C1 segment of cervical spinal cord (tissue), 14 donors: ENCODE measurements at regions not wholly inside any gene's neighbourhood (a gene's known extent, or its start where the extent isn't known, plus 50 kb on each side); places are given as distances from the start of the nearest gene placed in this dataset.

ENCODE experiments used
- DNase-seq, 14 donors: peaks; one replicate each; lab custom pipeline; 2025; lab: John Stamatoyannopoulos, UW

- DNase-seq: no peak
Observed at GRCh38 chr17:52751051-52751450, 592.5 kb upstream of the CA10 start.

GRCh38 chr17:52744179-52744578, 585.7 kb upstream of the CA10 start:
- no peak for DNase-seq

- no peak for DNase-seq
Observed at GRCh38 chr17:52740006-52740405, 581.5 kb upstream of the CA10 start.

GRCh38 chr17:52738791-52739190, 580.3 kb upstream of the CA10 start:
- DNase-seq: no peak

DNA sequence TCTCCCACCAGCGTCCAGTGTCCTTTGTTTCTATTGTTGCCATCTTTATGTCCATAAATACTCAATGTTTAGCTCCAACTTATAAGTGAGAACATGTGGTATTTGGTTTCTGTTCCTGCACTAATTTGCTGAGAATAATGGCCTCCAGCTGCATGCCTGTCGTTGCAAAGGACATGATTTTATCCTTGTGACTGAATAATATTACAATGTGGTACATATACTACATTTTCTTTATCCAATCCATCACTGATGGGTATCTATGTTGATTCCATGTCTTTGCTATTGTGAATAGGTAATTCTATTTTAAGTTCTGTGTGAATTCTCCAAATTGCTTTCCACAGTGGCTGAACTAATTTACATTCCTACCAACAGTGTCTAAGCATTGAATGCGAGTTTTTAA, 578.6 kb upstream of the CA10 start:
- no peak for DNase-seq

DNA sequence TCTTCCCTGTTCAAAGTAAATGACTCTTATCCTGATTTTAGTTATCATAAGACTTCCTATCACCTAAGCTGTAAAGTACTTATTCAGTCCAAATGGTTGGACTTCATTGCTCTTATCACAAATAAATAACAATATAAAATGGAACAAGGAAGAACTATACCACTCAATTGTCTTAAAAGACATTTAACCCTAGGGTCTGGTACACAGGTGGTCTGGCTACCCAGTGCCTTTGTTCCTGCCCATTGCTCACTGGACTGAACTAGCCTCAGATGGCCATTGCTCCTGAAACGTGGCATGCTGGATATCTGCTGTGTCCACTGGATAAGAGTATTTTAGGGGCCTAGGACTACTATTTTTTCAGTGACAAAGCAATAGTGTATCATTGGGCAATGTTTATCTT, 574.3 kb upstream of the CA10 start:
- DNase-seq: no peak

DNA sequence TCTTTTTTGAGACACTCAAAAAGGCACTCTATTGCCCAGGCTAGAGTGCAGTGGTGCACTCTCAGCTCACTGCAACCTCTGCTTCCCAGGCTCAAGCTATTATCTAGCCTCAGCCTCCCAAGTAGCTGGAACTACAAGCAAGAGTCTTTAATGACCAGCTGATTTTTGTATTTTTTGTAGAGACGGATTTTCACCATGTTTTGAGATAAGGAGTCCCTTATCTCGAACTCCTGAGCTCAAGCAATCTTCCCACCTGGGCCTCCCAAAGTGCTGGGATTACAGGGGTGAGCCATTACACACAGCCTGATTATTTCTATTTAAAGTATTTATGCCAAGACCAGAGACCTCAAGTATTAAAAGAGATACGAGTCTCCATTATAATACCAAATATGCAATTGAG, 566.1 kb upstream of the CA10 start:
- DNase-seq: no peak

- DNase-seq: no peak
Observed at GRCh38 chr17:52721910-52722309, 563.4 kb upstream of the CA10 start.

GRCh38 chr17:52710363-52710901, 551.9 kb upstream of the CA10 start:
- DNase-seq: no peak

DNA sequence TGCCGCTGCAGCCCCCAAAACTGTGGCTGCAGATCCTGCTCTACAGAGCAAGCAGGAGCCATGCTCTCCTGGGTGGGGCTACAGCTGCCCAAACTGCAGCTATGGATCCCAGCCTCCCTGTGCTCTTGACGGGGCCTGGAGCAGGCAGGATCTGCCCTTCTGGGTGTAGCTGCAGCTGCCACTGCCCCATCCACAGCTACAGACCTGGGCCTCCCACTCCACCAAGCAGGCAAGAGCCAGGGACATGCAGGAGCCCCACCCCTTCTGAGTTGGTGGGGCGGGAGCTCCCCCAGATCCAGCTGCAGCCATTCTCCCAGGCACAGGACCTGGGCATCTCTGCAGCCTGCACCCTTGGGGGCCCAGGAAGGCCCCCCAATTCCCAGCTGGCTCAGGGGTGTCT, 551.2 kb upstream of the CA10 start:
- DNase-seq: no peak

DNA sequence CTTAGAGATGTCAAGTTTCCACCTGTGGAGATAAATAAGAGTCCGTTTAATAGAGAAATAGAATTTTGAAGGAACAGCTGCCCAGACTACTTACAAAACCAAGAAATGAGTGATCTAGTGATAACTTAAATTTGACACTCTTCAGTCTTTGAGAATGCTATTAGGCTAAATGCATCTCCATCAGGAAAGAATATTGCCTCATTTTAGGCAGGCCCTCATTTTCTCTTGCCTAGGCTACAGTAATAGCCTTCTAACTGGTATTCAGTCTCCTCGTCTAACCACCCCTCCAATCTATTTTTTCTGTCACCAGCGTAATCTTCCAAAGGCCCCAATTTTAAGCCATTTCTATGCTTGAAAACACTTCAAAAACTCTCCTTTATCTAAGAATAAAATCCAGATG, 537.8 kb upstream of the CA10 start:
- DNase-seq: no peak

DNA sequence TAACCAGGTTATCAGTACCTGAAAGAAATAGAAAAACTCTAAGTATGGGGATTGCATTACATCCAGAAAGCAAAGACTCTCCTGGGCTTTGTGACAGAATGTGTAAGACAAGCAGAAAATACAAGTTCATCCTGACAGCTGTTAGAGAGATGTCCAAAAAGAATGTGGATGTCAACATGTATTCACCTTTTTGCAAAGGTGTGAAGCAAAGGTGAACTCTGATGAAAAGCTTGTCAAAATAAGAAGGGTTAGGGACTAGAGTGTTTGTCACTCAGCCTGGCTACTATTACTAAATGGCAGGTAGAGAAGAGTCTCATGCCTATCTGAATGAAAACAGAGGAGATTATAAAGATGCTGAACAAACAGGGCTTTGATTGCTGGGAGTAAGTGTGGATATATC, 527.6 kb upstream of the CA10 start:
- DNase-seq: no peak

DNA sequence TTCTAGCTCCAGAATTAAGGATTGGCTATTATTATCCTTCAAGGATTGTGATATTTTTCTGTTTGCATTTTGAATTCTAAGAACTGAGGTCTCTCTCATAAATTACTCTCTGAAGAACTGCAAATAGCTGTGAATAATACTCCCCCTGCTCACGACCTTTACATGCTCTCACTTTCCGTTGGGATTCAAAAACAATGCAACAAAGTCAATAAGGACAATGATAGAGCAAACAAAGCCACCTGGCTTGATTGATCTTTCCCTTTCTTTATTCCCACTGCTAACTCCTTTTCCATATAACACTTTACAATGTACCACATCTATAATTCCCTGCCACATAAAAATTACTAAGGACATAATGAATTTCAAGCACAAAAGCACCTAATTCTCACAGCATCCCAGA, 523.0 kb upstream of the CA10 start:
- no peak for DNase-seq

DNA sequence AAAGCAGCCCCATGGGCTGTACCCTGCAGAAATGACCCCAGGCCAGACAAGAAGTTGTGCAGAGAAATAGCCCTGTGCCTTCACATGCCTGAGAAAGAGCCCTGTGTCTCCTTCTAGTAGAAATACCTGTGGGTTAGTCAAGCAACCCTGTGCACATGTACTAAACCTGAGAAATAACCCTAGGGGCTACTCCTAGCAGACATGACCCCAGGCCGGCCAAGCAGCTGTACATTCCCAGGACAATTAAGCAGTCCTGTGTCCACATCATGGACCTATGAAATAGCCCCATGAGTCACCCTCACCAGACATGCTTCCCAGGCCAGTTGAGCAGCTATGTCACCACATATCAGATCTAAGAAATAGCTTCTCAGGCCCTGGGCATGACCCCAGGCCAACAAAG, 519.7 kb upstream of the CA10 start:
- no peak for DNase-seq

- no peak for DNase-seq
Observed at GRCh38 chr17:52674686-52675085, 516.2 kb upstream of the CA10 start.

DNA sequence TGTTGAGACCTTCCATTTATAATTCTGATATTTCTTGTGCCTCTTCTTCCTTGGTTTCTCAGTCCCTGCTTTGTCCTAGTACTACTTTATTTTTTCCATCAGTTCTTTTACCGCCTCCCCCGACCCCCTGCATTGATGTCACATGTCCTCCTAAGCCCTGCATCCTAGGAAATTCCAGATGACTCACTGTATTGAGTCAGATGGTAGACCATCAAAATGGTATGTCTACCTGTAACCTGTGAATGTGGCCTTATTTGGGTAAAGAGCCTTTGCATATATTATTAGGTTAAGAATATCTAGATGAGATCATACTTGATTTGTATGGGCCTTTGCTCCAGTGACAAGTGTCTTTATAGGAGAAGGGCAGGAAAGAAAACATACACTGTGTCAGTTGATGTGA, 515.3 kb upstream of the CA10 start:
- no peak for DNase-seq

DNA sequence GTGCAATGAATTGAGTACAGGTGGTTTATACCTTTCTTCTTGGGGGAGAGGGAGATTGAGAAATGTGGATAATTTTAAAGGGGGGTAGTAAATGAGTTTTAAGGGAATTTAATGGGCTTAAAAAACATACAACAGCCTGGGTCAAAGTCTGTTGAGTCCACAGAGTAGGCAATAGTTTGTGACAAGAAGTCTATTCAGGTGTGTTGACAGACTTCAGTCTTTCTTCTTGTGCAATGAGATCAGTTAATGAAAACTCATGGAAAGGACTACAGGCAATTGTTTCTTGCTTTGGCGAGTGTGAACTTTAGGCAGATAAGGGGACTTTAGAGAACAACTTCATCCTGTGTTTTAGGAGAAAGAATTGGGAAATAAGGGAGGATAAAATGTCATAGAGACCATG, 507.8 kb upstream of the CA10 start:
- DNase-seq: no peak

- DNase-seq: no peak
Observed at GRCh38 chr17:52660692-52661091, 502.2 kb upstream of the CA10 start.

- no peak for DNase-seq
Observed at GRCh38 chr17:52653014-52653413, 494.5 kb upstream of the CA10 start.

DNA sequence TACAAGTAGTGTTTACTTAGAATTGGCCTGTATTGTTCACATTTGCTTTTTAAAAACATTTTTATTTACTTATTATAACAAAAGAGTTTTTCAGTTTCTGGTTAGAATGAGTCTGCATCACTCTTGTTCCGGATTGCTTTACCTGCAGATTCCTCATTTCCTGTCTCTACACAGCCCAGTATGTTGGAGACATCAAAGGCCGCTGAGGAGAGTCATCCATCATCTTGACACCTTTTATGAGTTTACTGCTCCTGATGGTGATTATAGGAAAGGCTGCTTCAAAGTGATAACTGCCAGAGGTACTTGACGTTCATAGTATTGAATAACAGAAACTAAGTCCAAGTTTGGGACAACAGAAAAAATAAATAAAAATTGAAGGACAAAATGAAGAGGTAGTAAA, 490.5 kb upstream of the CA10 start:
- no peak for DNase-seq

- no peak for DNase-seq
Observed at GRCh38 chr17:52647411-52647810, 488.9 kb upstream of the CA10 start.

GRCh38 chr17:52636443-52636842, 477.9 kb upstream of the CA10 start:
- DNase-seq: no peak

GRCh38 chr17:52606590-52606989, 448.1 kb upstream of the CA10 start:
- DNase-seq: no peak

- DNase-seq: no peak
Observed at GRCh38 chr17:52606098-52606497, 447.6 kb upstream of the CA10 start.

DNA sequence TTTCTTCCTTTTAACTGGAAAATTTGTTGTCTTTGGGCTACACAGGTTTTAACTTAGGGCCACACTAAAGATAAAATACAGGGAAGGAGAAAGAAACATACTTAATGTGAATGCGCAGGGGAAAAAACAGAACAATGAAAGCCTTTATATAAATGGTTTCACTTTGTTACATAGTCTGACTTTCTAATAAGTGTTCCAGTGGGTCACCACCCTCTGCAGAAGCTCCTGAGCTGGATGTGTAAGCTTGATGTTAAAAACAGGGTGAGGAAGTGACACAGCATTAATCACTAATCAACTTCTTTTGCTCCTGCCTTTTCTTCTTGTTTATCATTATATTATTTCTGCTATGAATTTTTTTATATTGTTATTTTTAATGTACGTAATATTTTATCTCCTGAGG, 445.6 kb upstream of the CA10 start:
- DNase-seq: no peak
